MM.1S (cell line): ENCODE measurements at regions not wholly inside any gene's neighbourhood (a gene's known extent, or its start where the extent isn't known, plus 50 kb on each side); places are given as distances from the start of the nearest gene placed in this dataset.
"Not testable (repeated sequence)": the region's sequence is repeated elsewhere in the genome, so short reads cannot be mapped to it uniquely, and the experiment has no call there.

ENCODE experiments used
- DNase-seq: peaks from one replicate; pipeline ENCODE4 v3.0.0-alpha.2; 2015
- H2AFZ ChIP-seq: fragments of 300-600 bp; sonication (generic); 2 replicates; pipeline ENCODE4 v1.6.0; 2016; ENCODE audit warnings: antibody characterized with exemption, low read length
- H3F3A ChIP-seq: fragments of 300-600 bp; sonication (generic); 2 replicates; pipeline ENCODE4 v1.6.1; 2016; ENCODE audit warnings: mild to moderate bottlenecking, antibody characterized with exemption, low read length, moderate library complexity, mixed read lengths; ENCODE audit not compliant: insufficient read depth
- H3K27ac ChIP-seq: fragments of 300-600 bp; sonication (generic); 2 replicates; pipeline ENCODE4 v1.5.1; 2016; ENCODE audit warnings: mild to moderate bottlenecking, low read length
- H3K27me3 ChIP-seq: fragments of 300-600 bp; sonication (generic); replicated peaks from 2 replicates; pipeline ENCODE4 v1.6.0; 2016; ENCODE audit warnings: low read length; ENCODE audit not compliant: insufficient read depth
- H3K36me3 ChIP-seq: fragments of 300-600 bp; sonication (generic); replicated peaks from 2 replicates; pipeline ENCODE4 v1.6.1; 2016; ENCODE audit warnings: mild to moderate bottlenecking, low read length, mixed read lengths; ENCODE audit not compliant: insufficient read depth
- H3K4me1 ChIP-seq: fragments of 300-600 bp; sonication (generic); 2 replicates; pipeline ENCODE4 v1.6.1; 2016; ENCODE audit warnings: low read length, mixed read lengths
- H3K4me2 ChIP-seq: fragments of 300-600 bp; sonication (generic); 2 replicates; pipeline ENCODE4 v1.6.0; 2016; ENCODE audit warnings: low read depth, low read length
- H3K4me3 ChIP-seq: fragments of 300-600 bp; sonication (generic); 2 replicates; pipeline ENCODE4 v1.5.1; 2016; ENCODE audit warnings: low read length, mixed read lengths
- H3K79me2 ChIP-seq: fragments of 300-600 bp; sonication (generic); 2 replicates; pipeline ENCODE4 v1.6.1; 2016; ENCODE audit warnings: mixed run types, low read length, mixed read lengths
- H3K9ac ChIP-seq: fragments of 300-600 bp; sonication (generic); 2 replicates; pipeline ENCODE4 v1.6.1; 2016; ENCODE audit warnings: low read length, mixed read lengths
- H3K9me2 ChIP-seq: fragments of 300-600 bp; sonication (generic); replicated peaks from 2 replicates; pipeline ENCODE4 v1.6.1; 2016; ENCODE audit warnings: mild to moderate bottlenecking, low read length, mixed read lengths; ENCODE audit not compliant: insufficient read depth
- H3K9me3 ChIP-seq: fragments of 300-600 bp; sonication (generic); replicated peaks from 2 replicates; pipeline ENCODE4 v1.6.1; 2016; ENCODE audit warnings: mild to moderate bottlenecking, low read length, mixed read lengths; ENCODE audit not compliant: insufficient read depth
- H4K20me1 ChIP-seq: fragments of 300-600 bp; sonication (generic); 2 replicates; pipeline ENCODE4 v1.6.1; 2016; ENCODE audit warnings: mild to moderate bottlenecking, low read length, moderate library complexity, mixed read lengths; ENCODE audit not compliant: insufficient read depth
- EZH2 ChIP-seq: fragments of 300-600 bp; sonication (generic); optimal IDR thresholded peaks from 2 replicates; pipeline ENCODE3; 2017; ENCODE audit warnings: low read depth, mild to moderate bottlenecking, antibody characterized with exemption, low read length, mixed read lengths
- EZH2phosphoT487 ChIP-seq: fragments of 300-600 bp; sonication (generic); IDR thresholded peaks from 2 replicates; pipeline ENCODE4 v1.6.1; 2018; ENCODE audit warnings: antibody characterized with exemption, low read length
- TF ChIP-seq, protein P1 (sequence below): fragments of 300-600 bp; sonication (generic); IDR thresholded peaks from 2 replicates; pipeline ENCODE4 v1.5.1; 2016; ENCODE audit warnings: antibody characterized with exemption, low read length, mixed read lengths

DNA sequence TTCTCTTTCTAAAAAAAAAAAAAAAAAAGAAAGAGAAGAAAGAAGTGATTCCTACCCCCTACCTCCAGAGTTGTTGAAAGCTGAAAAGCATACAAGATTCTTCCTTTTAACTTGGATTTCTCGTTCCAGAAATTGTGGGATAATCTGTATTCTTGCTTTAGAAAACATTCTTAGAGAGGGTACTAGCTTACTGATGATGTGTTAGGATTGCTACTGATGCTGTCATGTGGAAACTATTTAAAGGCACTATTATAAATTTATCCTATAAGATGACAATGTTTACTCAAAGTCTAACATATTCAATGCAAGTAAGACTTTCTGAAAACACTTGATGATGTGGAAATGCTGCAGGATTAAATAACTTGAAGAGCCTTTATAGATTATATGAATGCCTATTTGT is 204.0 kb upstream of the PUDP start:
- H3K9me3 ChIP-seq, result no peaks in the 10 kb centered on the region

DNA sequence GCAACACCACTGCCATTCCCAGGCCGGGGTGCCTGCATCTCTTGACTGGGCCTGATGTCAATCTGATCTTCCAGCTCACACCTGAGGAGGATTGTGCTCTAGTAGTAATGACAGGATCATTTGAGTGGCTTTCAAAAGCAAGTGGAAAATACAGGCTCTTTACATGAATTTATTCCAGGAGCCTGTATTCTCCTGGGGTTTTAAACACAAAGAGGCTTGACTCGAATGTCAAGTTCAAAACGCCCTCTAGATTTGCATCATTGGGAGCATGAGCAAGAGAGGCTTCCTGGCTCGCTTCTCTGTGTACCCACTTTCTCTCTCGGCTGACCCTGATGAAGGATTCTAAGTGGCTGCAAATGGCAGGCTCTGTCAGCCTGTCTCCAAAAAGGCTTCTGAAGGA is 199.5 kb upstream of the PUDP start:
- TF ChIP-seq, protein P1, sequence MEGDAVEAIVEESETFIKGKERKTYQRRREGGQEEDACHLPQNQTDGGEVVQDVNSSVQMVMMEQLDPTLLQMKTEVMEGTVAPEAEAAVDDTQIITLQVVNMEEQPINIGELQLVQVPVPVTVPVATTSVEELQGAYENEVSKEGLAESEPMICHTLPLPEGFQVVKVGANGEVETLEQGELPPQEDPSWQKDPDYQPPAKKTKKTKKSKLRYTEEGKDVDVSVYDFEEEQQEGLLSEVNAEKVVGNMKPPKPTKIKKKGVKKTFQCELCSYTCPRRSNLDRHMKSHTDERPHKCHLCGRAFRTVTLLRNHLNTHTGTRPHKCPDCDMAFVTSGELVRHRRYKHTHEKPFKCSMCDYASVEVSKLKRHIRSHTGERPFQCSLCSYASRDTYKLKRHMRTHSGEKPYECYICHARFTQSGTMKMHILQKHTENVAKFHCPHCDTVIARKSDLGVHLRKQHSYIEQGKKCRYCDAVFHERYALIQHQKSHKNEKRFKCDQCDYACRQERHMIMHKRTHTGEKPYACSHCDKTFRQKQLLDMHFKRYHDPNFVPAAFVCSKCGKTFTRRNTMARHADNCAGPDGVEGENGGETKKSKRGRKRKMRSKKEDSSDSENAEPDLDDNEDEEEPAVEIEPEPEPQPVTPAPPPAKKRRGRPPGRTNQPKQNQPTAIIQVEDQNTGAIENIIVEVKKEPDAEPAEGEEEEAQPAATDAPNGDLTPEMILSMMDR, result no peak
- TF ChIP-seq EZH2 (no peak), EZH2phosphoT487 (no peak)
- Histone ChIP-seq H3K9ac (no peak overlapping the region), H3K4me3 (no peak overlapping the region), H4K20me1 (no peaks in the 10 kb centered on the region), H2AFZ (no peak overlapping the region), H3F3A (no peaks in the 10 kb centered on the region), H3K4me1 (no peaks in the 10 kb centered on the region), H3K27me3 (no peaks in the 10 kb centered on the region), H3K9me3 (no peaks in the 10 kb centered on the region), H3K4me2 (no peak overlapping the region), H3K79me2 (no peaks in the 10 kb centered on the region), H3K36me3 (no peaks in the 10 kb centered on the region), H3K27ac (no peak overlapping the region), H3K9me2 (no peaks in the 10 kb centered on the region)
- no peak for DNase-seq

More for the DNA sequence above, 204.0 kb upstream of the PUDP start:
- Histone ChIP-seq H3F3A (no peaks in the 10 kb centered on the region), H3K9ac (no peak overlapping the region), H3K4me1 (no peaks in the 10 kb centered on the region), H3K36me3 (no peaks in the 10 kb centered on the region), H3K4me3 (no peak overlapping the region), H2AFZ (no peak overlapping the region), H3K4me2 (no peak overlapping the region), H4K20me1 (no peaks in the 10 kb centered on the region), H3K79me2 (no peaks in the 10 kb centered on the region), H3K9me2 (no peaks in the 10 kb centered on the region), H3K27me3 (no peaks in the 10 kb centered on the region), H3K27ac (no peak overlapping the region)
- no peak for DNase-seq
- TF ChIP-seq EZH2 (no peak), EZH2phosphoT487 (no peak)
- TF ChIP-seq, protein P1, result no peak

DNA sequence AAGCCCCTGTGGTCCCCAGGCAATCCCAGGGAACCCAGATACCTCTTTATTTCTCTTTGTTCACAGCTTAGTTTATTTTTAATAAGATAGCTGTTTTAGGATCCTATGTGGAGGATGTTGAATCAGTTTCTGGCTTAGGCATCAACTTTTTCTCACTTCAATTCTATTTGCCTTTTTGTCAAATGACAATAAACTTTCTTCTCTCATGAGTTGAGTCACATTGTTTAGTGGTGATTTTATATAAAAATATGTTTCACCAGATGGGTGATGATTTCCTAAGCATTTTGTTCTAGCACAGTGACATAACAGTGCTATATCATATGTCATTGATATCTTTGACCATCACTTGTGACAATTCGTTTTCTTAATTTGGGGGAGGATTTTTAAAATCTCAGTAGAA is 198.1 kb upstream of the PUDP start:
- Histone ChIP-seq H3K36me3 (no peaks in the 10 kb centered on the region), H3K4me3 (no peak overlapping the region), H3K9me2 (no peaks in the 10 kb centered on the region), H3K9ac (no peak overlapping the region), H3K4me1 (no peaks in the 10 kb centered on the region), H3K79me2 (no peaks in the 10 kb centered on the region), H3K27me3 (no peaks in the 10 kb centered on the region), H3K4me2 (no peak overlapping the region), H3K27ac (no peak overlapping the region), H2AFZ (no peak overlapping the region), H3K9me3 (no peaks in the 10 kb centered on the region), H4K20me1 (no peaks in the 10 kb centered on the region), H3F3A (no peaks in the 10 kb centered on the region)
- TF ChIP-seq EZH2phosphoT487 (no peak), EZH2 (no peak)
- TF ChIP-seq, protein P1, result no peak
- DNase-seq, result no peak

DNA sequence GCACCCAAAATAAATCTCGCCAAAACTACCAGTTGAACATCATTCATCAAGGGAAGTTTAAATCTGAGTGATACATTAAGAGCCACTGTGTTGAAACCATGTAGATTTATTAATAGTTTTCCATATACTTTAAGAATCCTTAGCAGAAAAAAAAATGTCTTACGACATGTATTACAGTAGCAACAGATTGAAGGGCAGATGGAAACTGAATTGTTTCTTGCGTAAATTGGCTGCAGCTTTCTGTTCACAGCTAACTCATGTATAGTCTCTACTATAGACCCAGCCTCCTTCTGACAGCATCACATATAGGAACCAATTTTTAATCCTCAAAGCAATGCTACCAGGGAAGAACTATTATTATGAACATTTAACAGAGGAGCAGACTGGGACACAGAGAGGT is 195.2 kb upstream of the PUDP start:
- Histone ChIP-seq H3F3A (no peaks in the 10 kb centered on the region), H3K4me1 (no peaks in the 10 kb centered on the region)

DNA sequence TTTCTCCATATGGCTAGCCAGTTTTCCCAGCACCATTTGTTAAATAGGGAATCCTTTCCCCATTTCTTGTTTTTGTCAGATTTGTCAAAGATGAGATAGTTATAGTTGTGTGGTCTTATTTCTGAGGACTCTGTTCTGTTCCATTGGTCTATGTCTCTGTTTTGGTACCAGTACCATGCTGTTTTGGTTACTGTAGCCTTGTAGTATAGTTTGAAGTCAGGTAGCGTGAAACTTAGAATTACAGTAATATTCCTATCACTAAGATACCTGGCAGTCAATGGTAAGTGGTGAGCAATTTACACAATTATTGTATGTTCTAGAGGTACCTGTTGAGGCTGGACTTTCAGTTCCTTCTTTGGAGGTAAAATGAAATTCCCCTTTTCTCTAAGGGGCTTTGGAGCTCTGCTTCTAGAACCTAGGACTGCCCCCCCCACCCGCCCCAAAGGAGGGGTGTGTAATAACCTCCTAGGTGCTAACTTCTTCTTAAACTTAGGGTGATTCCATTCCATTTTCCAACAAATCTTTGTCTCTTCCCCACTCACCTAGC is 187.9 kb upstream of the PUDP start:
- H3K9me2 ChIP-seq, H3K79me2 ChIP-seq, H3K4me2 ChIP-seq, H2AFZ ChIP-seq, DNase-seq, H3K27ac ChIP-seq, H3K27me3 ChIP-seq, H3K9me3 ChIP-seq, H3K4me1 ChIP-seq, H3K36me3 ChIP-seq, H4K20me1 ChIP-seq, H3F3A ChIP-seq, H3K9ac ChIP-seq, H3K4me3 ChIP-seq: not testable (repeated sequence)

More for the DNA sequence above, 195.2 kb upstream of the PUDP start:
- no peaks in the 10 kb centered on the region for H3K36me3 ChIP-seq
- no peak for DNase-seq
- no peak overlapping the region for H2AFZ ChIP-seq
- H4K20me1 ChIP-seq, result no peaks in the 10 kb centered on the region
- H3K9me2 ChIP-seq, result no peaks in the 10 kb centered on the region
- no peak overlapping the region for H3K4me3 ChIP-seq
- no peak overlapping the region for H3K27ac ChIP-seq
- no peak overlapping the region for H3K9ac ChIP-seq
- TF ChIP-seq EZH2phosphoT487 (no peak), EZH2 (no peak)
- TF ChIP-seq, protein P1, result no peak
- H3K27me3 ChIP-seq, result no peaks in the 10 kb centered on the region
- H3K4me2 ChIP-seq, result no peak overlapping the region
- H3K79me2 ChIP-seq, result no peaks in the 10 kb centered on the region
- H3K9me3 ChIP-seq, result no peaks in the 10 kb centered on the region
